ENCODE measurements at regions not wholly inside any gene's neighbourhood (a gene's known extent, or its start where the extent isn't known, plus 50 kb on each side); places are given as distances from the start of the nearest gene placed in this dataset.
"Not testable (repeated sequence)": the region's sequence is repeated elsewhere in the genome, so short reads cannot be mapped to it uniquely, and the experiment has no call there.

DNA sequence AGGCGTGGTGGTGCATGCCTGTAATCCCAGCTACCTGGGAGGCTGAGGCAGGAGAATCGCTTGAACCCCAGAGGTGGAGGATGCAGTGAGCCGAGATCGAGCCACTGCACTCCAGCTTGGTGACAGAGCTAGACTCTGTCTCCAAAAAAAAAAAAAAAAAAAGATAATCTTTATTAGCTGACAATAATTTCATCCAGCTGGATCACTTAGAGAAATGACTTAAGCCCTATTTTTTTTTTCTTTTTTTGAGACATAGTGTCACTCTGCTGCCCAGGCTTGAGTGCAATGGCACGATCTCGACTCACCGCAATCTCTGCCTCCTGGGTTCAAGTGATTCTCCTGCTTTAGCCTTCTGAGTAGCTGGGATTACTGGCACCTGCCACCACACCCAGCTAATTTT lies 51.6 kb upstream of the MAP4K4 start:
- DNase-seq; H3K36me3 ChIP-seq; H3K27ac ChIP-seq; H3K9me3 ChIP-seq; H3K27me3 ChIP-seq; intact Hi-C loops (cut with DNase I); H3K9ac ChIP-seq (ENCODE audit: low read depth in 2 of 2, low read length in 2 of 2); H3K4me3 ChIP-seq; H3K4me1 ChIP-seq: not testable (repeated sequence)

DNA sequence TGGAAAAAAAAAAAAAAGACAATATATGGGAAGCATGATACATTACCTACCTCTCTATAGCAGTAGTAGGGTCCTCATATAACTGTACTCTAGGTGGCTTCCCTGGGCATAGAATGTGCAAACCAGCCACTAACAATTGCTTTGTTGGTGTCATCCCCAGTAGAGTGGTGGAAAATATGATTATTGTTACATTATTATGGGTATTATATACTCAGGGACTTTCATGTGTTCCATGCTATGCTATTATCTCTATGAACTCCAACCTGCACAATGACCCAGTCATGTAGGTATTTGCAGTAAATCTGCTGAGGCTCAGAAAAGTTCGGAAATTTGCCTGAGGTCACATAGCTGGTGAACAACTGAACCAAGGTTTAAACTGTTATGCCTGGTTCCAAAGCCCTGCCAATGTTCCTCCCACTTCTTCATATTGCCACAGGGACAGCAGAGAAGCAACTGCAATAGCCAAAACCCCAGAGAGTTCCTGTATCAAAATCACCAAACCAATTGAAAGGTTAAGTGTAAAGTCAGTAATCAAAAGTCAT lies 52.6 kb upstream of the MAP4K4 start:
- Histone ChIP-seq H3K36me3 (no peaks in the 10 kb centered on the region), H3K4me3 (no peak overlapping the region), H3K27me3 (no peaks in the 10 kb centered on the region), H3K9me3 (no peaks in the 10 kb centered on the region), H3K4me1 (no peaks in the 10 kb centered on the region), H3K27ac (no peak overlapping the region), H3K9ac (ENCODE audit: low read depth in 2 of 2, low read length in 2 of 2) (no peak overlapping the region)
- DNase-seq, result no peak
- TF ChIP-seq CTCF (IDR thresholded peaks at IDR 0.05), result no peak
- intact Hi-C loops (cut with DNase I), result no loop called here

DNA sequence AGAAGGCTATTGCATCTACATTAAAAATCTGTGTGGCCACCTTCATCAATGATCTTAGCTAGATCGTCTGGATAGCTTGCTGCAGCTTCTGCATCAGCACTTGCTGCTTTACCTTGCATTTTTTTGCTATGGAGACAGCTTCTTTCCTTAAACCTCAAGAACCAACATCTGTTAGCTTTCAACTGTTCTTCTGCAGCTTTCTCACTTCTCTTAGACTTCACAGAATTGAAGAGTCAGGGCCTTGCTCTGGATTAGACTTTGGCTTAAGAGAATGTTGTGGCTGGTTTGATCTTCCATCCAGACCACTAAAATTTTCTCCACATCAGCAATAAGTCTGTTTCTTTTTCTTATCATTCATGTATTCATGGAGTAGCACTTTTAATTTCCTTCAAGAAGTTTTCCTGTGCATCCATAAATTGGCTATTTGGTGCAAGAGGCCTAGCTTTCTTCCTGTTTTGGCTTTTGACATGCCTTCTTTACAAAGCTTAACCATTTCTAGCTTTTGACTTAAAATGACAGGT lies 54.4 kb upstream of the MAP4K4 start:
- intact Hi-C loops (cut with DNase I), result no loop called here
- Histone ChIP-seq H3K27ac (no peak overlapping the region), H3K27me3 (no peaks in the 10 kb centered on the region), H3K4me3 (no peak overlapping the region), H3K4me1 (no peaks in the 10 kb centered on the region), H3K9ac (ENCODE audit: low read depth in 2 of 2, low read length in 2 of 2) (no peak overlapping the region), H3K9me3 (no peaks in the 10 kb centered on the region), H3K36me3 (no peaks in the 10 kb centered on the region)
- no peak for TF ChIP-seq CTCF (IDR thresholded peaks at IDR 0.05)
- no peak for DNase-seq

DNA sequence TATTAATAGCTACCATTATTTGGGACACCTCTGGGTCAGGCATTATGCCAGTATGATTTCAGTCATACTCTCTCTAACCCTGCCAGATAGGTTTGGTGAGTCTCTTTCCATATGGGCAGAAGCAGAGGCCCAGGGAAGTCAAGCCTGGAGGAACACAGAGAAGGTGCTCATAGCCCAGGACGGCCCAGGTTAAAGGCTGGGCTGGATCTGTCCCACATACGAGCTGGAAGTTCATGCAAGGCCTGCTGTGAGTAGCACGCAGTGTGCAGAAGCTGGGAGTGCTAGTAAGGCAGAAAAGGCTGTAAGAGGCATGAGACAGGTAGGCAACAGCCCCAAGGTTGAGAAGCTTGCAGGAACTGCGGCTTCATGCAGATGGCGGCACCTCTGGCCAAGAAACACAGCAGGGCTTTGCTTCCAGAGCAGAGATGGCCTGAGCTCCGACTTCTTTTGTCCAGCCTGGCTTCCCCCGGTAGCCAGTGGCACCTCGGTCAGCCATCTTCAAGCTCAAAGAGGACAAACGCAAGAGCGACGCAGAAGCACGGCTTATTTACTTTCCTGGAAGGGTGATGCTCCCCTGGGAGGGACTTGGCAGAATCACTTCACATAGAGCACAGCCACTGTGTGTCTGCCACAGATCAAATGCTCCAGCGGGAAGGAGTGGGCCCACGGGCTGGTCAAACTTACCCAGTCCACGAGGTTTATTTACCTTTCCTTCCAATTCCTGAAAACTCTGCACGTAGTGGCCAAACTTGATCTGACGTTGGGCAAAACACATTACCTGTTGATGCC lies 58.5 kb upstream of the MAP4K4 start:
- Histone ChIP-seq H3K36me3 (no peaks in the 10 kb centered on the region), H3K27me3 (no peaks in the 10 kb centered on the region), H3K27ac (no peak overlapping the region), H3K4me3 (no peak overlapping the region), H3K9me3 (no peaks in the 10 kb centered on the region), H3K9ac (ENCODE audit: low read depth in 2 of 2, low read length in 2 of 2) (no peak overlapping the region), H3K4me1 (no peaks in the 10 kb centered on the region)
- intact Hi-C loops (cut with DNase I), result no loop called here
- DNase-seq, result no peak
- no peak for TF ChIP-seq CTCF (IDR thresholded peaks at IDR 0.05)

GRCh38 chr2:101638181-101638711 lies 59.3 kb upstream of the MAP4K4 start:
- intact Hi-C loops (cut with DNase I), result no loop called here
- TF ChIP-seq CTCF (IDR thresholded peaks at IDR 0.05), result no peak
- no peaks in the 10 kb centered on the region for H3K9me3 ChIP-seq
- no peak overlapping the region for H3K4me3 ChIP-seq
- no peak overlapping the region for H3K27ac ChIP-seq
- no peak for DNase-seq
- no peaks in the 10 kb centered on the region for H3K36me3 ChIP-seq
- H3K27me3 ChIP-seq, result no peaks in the 10 kb centered on the region
- H3K9ac ChIP-seq (ENCODE audit: low read depth in 2 of 2, low read length in 2 of 2), result no peak overlapping the region
- no peaks in the 10 kb centered on the region for H3K4me1 ChIP-seq

Data from colonic mucosa (tissue), 4 donors.